Fibroblast of skin of abdomen (primary cell): ENCODE measurements at regions not wholly inside any gene's neighbourhood (a gene's known extent, or its start where the extent isn't known, plus 50 kb on each side); places are given as distances from the start of the nearest gene placed in this dataset.
"Not testable (repeated sequence)": the region's sequence is repeated elsewhere in the genome, so short reads cannot be mapped to it uniquely, and the experiment has no call there.

Source experiments
- DNase-seq: peaks from one replicate; pipeline ENCODE4 v3.0.0-alpha.2; 2013

- DNase-seq = no peak
Observed at GRCh38 chr6:159522877-159523547, 170.0 kb downstream of the SOD2 start.

DNA sequence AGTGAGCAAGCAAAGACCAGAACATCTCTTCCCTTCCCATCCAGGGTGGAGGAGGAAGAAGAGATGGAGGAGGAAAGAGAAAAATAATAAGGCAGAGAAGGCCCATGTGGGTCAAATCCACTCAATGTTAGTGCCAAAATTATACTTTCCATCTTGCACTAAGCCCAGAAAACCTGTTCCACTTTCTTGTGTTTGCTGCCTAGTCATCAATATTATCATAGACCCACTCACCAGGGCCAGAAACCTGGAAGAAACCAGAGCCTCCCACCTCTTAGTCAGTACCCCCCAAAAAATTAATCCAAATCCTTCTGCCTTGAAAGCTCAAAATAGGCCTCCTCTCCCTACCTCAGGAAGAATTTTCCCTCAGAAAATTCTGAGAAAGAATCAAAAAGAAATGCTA lies 171.1 kb downstream of the SOD2 start:
- DNase-seq = no peak

DNA sequence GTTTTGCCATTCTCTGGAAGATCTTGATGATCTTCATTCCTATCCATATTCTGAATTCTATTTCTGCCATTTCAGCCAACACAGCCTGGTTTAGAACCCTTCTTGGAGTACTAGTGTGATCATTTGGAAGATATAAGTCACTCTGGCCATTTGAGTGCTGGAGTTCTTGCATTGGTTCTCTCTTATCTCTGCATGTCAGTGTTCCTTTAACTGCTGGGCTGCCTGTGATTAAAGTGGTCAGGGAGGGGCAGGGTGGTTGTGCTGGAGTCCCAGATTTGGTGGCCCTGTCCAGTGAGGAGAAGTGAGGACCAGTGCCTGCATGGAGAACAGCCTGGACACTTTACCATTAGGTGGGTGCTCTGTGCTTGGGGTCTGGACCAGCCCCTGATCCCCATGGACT lies 173.0 kb downstream of the SOD2 start:
- DNase-seq = no peak

DNA sequence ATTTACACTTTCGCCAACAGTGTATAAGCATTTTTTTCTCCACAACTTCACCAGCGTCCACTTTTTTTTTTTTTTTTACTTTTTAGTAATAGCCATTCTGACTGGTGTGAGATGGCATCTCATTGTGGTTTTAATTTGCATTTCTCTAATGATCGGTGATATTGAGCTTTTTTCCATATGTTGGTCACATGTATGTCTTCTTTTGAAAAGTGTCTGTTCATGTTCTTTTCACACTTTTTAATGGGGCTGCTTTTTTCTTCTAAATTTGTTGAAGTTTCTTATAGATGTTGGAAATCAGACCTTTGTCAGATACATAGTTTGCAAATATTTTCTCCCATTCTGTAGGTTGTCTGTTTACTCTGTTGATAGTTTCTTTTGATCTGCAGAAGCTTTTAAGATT lies 177.2 kb downstream of the SOD2 start:
- not testable (repeated sequence) for DNase-seq

GRCh38 chr6:159513914-159514313 lies 179.1 kb downstream of the SOD2 start:
- DNase-seq = peak; percentile 3

- no peak for DNase-seq
Observed at GRCh38 chr6:159513074-159513720, 179.8 kb downstream of the SOD2 start.

DNA sequence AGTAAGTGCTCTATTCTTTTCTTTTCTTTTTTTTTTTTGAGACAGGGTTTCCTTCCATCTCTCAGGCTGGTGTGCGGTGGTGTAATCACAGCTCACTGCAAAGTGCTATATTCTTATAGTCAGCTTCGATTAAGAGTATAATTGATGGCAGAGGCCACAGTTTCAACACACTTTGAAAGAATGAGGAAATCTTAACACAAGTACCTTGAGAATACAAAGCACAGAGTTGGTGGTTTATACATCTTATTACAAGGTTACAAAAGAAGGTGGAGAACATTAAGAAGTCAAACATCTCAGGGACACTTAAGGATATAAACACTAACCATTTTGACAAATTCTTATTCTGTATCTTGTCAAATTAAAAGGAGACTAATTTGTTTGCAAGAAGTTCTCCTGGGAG lies 180.5 kb downstream of the SOD2 start:
- DNase-seq = no peak

DNA sequence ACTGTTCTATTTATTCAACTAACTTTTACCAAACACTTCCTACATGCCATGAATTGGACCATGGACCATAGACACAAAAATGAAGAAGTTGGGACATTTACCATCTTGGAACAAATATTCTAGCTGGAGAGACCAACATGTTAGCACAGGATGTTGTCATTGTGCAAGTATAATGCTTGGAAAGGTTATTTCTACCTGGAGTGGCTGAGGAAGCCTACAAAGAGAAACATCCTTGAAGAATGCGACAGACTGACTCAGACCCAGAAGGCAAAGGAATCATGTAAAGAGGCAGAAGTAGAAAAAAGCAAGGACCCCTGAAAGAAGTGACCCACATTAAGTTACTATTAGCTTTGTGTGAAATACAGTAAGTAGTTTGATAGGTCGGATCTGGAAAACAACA lies 180.9 kb downstream of the SOD2 start:
- DNase-seq = no peak

- DNase-seq = no peak
Observed at GRCh38 chr6:159510141-159510540, 182.9 kb downstream of the SOD2 start.

DNA sequence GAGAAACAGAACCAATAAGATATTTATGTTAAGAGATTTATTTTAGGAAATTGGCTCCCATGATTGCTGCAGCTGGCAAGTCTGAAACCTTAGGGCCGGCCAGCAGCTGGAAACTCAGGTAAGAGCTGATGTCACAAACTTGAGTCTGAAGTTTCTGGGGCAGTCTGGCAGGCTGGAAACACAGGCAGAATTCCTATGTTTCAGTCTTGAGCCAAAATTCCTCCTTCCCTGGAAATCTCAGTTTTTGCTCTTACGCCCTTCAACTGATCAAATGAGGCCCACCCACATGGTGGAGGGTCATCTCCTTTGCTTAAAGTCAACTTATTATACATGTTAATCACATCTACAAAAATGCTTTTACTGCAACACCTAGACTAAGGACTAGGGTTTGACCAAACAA lies 184.1 kb downstream of the SOD2 start:
- DNase-seq = no peak

DNA sequence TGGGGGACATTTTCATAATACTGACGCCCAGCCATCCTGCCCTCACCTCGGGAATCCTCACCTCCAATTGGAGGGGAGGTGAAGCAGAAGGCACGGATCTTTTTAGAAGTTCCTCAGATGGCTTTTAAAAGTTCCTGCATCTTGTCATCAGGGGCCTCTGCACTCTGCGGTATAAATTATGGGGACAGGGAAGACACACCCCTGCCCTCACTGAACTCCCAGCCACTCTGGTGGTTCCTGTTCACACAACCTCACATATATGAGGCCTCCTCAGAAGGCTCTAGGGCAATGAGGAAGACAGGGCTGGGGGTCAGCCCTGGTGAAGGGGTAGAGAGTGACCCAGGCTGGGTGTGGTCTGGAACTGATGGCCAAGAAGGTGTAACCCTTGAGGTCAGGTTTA lies 187.0 kb downstream of the SOD2 start:
- no peak for DNase-seq

- no peak for DNase-seq
Observed at GRCh38 chr6:159505140-159505922, 187.7 kb downstream of the SOD2 start.

- no peak for DNase-seq
Observed at GRCh38 chr6:159501558-159501957, 191.5 kb downstream of the SOD2 start.

DNA sequence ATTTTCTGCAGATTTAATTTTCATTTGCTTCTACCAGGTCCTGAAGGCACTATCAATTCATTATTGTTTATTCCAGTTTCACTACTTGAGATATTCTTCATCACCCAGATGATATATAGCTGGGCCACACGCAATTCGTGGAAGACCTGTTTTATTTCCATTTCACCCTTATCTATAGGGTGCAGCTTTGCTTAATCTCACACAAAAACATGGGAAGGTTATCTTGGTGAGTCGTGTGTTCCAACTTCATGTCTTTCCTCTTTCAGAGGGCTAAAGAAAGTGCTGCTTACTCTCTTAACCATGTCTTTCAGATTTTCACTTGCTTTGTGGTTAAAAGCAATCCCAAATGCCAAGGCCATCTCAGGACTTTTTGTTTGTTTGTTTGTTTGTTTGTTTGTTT lies 194.0 kb downstream of the SOD2 start:
- DNase-seq = no peak

- no peak for DNase-seq
Observed at GRCh38 chr6:159494586-159494972, 198.5 kb downstream of the SOD2 start.

GRCh38 chr6:159493898-159494585 lies 199.0 kb downstream of the SOD2 start:
- no peak for DNase-seq

GRCh38 chr6:159493231-159493897 lies 199.7 kb downstream of the SOD2 start:
- DNase-seq = no peak

GRCh38 chr6:159490298-159490937 lies 202.6 kb downstream of the SOD2 start:
- DNase-seq = no peak

GRCh38 chr6:159487636-159488035 lies 205.4 kb downstream of the SOD2 start:
- DNase-seq = peak; percentile 17

- no peak for DNase-seq
Observed at GRCh38 chr6:159483259-159483658, 209.8 kb downstream of the SOD2 start.

GRCh38 chr6:159481897-159482296 lies 211.1 kb downstream of the SOD2 start:
- DNase-seq = no peak

- DNase-seq = no peak
Observed at GRCh38 chr6:159480471-159480870, 212.6 kb downstream of the SOD2 start.
